HG03039 (cell line): ENCODE measurements at regions not wholly inside any gene's neighbourhood (a gene's known extent, or its start where the extent isn't known, plus 50 kb on each side); places are given as distances from the start of the nearest gene placed in this dataset.

Experiments used
- ATAC-seq: cut with Tn5 transposase; IDR thresholded peaks from one replicate; pipeline ENCODE4 v1.9.1; 2021; ENCODE audit warnings: mild to moderate bottlenecking, moderate library complexity; ENCODE audit not compliant: unreplicated experiment

GRCh38 chr2:215695861-215696260 is 260.0 kb upstream of the FN1 start:
- ATAC-seq: no peak

- ATAC-seq: no peak
Measured at GRCh38 chr2:215693999-215694580, 258.2 kb upstream of the FN1 start.

- no peak for ATAC-seq
Measured at GRCh38 chr2:215693193-215693998, 257.5 kb upstream of the FN1 start.

- ATAC-seq: no peak
Measured at GRCh38 chr2:215692387-215693079, 256.7 kb upstream of the FN1 start.

GRCh38 chr2:215691346-215691745 is 255.5 kb upstream of the FN1 start:
- ATAC-seq: no peak

GRCh38 chr2:215687149-215688031 is 251.5 kb upstream of the FN1 start:
- ATAC-seq: no peak

- no peak for ATAC-seq
Measured at GRCh38 chr2:215685238-215685990, 249.5 kb upstream of the FN1 start.

GRCh38 chr2:215684448-215685237 is 248.8 kb upstream of the FN1 start:
- ATAC-seq: no peak

GRCh38 chr2:215683295-215683694 is 247.4 kb upstream of the FN1 start:
- no peak for ATAC-seq

- ATAC-seq: no peak
Measured at GRCh38 chr2:215681799-215682596, 246.1 kb upstream of the FN1 start.

- no peak for ATAC-seq
Measured at GRCh38 chr2:215680605-215681598, 245.0 kb upstream of the FN1 start.

- no peak for ATAC-seq
Measured at GRCh38 chr2:215678094-215678493, 242.2 kb upstream of the FN1 start.

- ATAC-seq: no peak
Measured at GRCh38 chr2:215677481-215677880, 241.6 kb upstream of the FN1 start.

- ATAC-seq: no peak
Measured at GRCh38 chr2:215672406-215672805, 236.5 kb upstream of the FN1 start.

GRCh38 chr2:215671691-215672090 is 235.8 kb upstream of the FN1 start:
- no peak for ATAC-seq

- no peak for ATAC-seq
Measured at GRCh38 chr2:215671244-215671643, 235.4 kb upstream of the FN1 start.

- ATAC-seq: no peak
Measured at GRCh38 chr2:215670396-215670795, 234.5 kb upstream of the FN1 start.

GRCh38 chr2:215668378-215668775 is 232.5 kb upstream of the FN1 start:
- ATAC-seq: no peak
